GM23248 (cell line): ENCODE measurements at regions not wholly inside any gene's neighbourhood (a gene's known extent, or its start where the extent isn't known, plus 50 kb on each side); places are given as distances from the start of the nearest gene placed in this dataset.

Source experiments
- DNase-seq: peaks from one replicate; pipeline ENCODE4 v3.0.0-alpha.2; 2015
- H2AFZ ChIP-seq: fragments of 200-600 bp; sonication (generic); 2 replicates; pipeline ENCODE4 v1.6.1; 2016; ENCODE audit warnings: antibody characterized with exemption
- H3F3A ChIP-seq: fragments of 200-600 bp; sonication (generic); 2 replicates; pipeline ENCODE4 v1.6.1; 2016; ENCODE audit warnings: mild to moderate bottlenecking, antibody characterized with exemption, mixed run types; ENCODE audit not compliant: insufficient read depth
- H3K27ac ChIP-seq: fragments of 200-600 bp; sonication (generic); 2 replicates; pipeline ENCODE4 v1.5.1; 2016; ENCODE audit warnings: mild to moderate bottlenecking
- H3K27me3 ChIP-seq: fragments of 200-600 bp; sonication (generic); replicated peaks from 2 replicates; pipeline ENCODE4 v1.6.1; 2016; ENCODE audit warnings: mild to moderate bottlenecking; ENCODE audit not compliant: insufficient read depth
- H3K36me3 ChIP-seq: fragments of 200-600 bp; sonication (generic); 2 replicates; pipeline ENCODE4 v1.6.1; 2016; ENCODE audit warnings: low read depth, mild to moderate bottlenecking
- H3K4me1 ChIP-seq: fragments of 200-600 bp; sonication (generic); 2 replicates; pipeline ENCODE4 v1.6.1; 2016; ENCODE audit warnings: mild to moderate bottlenecking; ENCODE audit not compliant: insufficient read depth
- H3K4me2 ChIP-seq: fragments of 200-600 bp; sonication (generic); one replicate; pipeline ENCODE4 v1.6.1; 2016; ENCODE audit warnings: mild to moderate bottlenecking; ENCODE audit not compliant: unreplicated experiment
- H3K4me3 ChIP-seq: fragments of 200-600 bp; sonication (generic); 2 replicates; pipeline ENCODE4 v1.5.1; 2016; ENCODE audit warnings: mild to moderate bottlenecking
- H3K79me2 ChIP-seq: fragments of 200-600 bp; sonication (generic); 2 replicates; pipeline ENCODE4 v1.6.1; 2016; ENCODE audit warnings: mild to moderate bottlenecking; ENCODE audit not compliant: insufficient read depth
- H3K9ac ChIP-seq: fragments of 200-600 bp; sonication (generic); 2 replicates; pipeline ENCODE4 v1.6.1; 2016; ENCODE audit warnings: mild to moderate bottlenecking
- H3K9me2 ChIP-seq: fragments of 200-600 bp; sonication (generic); 2 replicates; pipeline ENCODE4 v1.6.1; 2016; ENCODE audit warnings: mixed run types, mild to moderate bottlenecking, moderate library complexity; ENCODE audit not compliant: insufficient read depth
- H3K9me3 ChIP-seq: fragments of 200-600 bp; sonication (generic); one replicate; pipeline ENCODE4 v1.6.1; 2017; ENCODE audit warnings: low read depth
- H4K20me1 ChIP-seq: fragments of 200-600 bp; sonication (generic); 2 replicates; pipeline ENCODE4 v1.6.0; 2016; ENCODE audit not compliant: insufficient read depth
- EZH2 ChIP-seq: fragments of 200-600 bp; sonication (generic); IDR thresholded peaks from 2 replicates; pipeline ENCODE4 v1.6.1; 2018; ENCODE audit warnings: antibody characterized with exemption, mild to moderate bottlenecking; ENCODE audit not compliant: insufficient read depth, poor library complexity, severe bottlenecking
- EZH2phosphoT487 ChIP-seq: fragments of 200-600 bp; sonication (generic); IDR thresholded peaks from 2 replicates; pipeline ENCODE4 v1.6.1; 2018; ENCODE audit warnings: antibody characterized with exemption, moderate library complexity, mild to moderate bottlenecking, low read depth; ENCODE audit not compliant: insufficient read depth
- WGBS, 2 experiments: methylation state at CpG; one replicate each; pipeline ENCODE4 v1.1.6; 2015 to 2017; ENCODE audit warnings: low lambda C conversion rate in 2 of 2, low coverage in 1 of 2; ENCODE audit errors: missing lambda C conversion rate in 2 of 2; 5-methylcytosine and 5-hydroxymethylcytosine counted together
- in situ Hi-C: fragments of 300-500 bp; cut with MboI; formaldehyde crosslinking; loops from 2 replicates; pipeline ENCODE4 v1.15.0; 2020

DNA sequence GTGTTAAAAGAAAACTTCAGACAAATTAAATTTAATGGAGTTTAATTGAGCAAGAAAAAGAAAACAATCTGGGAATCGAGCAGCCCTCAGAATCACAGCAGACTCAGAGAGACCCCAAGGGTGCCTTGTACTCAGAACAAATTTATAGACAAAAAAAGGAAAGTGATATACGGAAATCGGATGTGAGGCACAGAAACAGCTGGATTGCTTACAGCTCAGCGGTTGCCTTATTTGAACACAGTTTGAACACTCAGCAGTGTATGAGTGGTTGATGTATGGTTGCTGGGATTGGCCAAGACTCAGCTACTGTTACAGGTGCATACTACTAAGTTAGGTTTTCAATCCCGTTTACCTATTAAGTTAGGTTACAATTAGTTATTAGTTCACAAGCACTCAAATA, 103.8 kb upstream of the LYZL1 start:
- Histone ChIP-seq H4K20me1 (no peaks in the 10 kb centered on the region), H3K4me3 (no peak overlapping the region), H3K9ac (no peak overlapping the region), H3F3A (no peaks in the 10 kb centered on the region), H3K27ac (no peak overlapping the region), H3K79me2 (no peaks in the 10 kb centered on the region), H3K27me3 (peaks cover 12% of the 10 kb centered on the region), H3K36me3 (no peaks in the 10 kb centered on the region), H3K4me1 (peaks cover 3% of the 10 kb centered on the region; the same call in 1 of the 2 replicates), H3K4me2 (no peak overlapping the region), H3K9me3 (no peaks in the 10 kb centered on the region), H3K9me2 (no peaks in the 10 kb centered on the region), H2AFZ (no peak overlapping the region)
- 29 to 50% methylated on average over 5 of the region's 5 CpGs for WGBS, 2 experiments
- TF ChIP-seq EZH2 (no peak), EZH2phosphoT487 (no peak)
- in situ Hi-C loops: no loop called here
- DNase-seq: no peak

DNA sequence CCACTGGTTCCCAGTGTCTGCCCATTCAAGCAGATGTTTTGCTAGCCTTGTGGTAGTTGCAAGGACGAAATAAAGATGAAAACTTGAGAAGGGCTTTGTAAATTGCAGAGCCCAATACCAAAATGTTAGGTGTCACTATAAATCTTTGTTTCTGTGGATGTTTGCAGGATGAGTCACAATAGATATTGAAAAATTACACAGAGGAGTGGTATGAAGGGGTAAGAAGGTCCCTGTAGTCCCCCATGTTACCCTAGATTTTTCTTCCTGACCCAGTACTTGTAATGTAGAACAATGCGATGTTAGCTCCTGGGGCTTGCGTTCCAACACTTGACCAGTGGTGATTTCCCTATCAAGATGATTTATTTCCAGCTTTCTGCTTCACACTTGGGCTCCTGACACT, 102.6 kb upstream of the LYZL1 start:
- Histone ChIP-seq H3K27ac (no peak overlapping the region), H3F3A (no peaks in the 10 kb centered on the region), H3K9me2 (no peaks in the 10 kb centered on the region), H3K9me3 (no peaks in the 10 kb centered on the region), H3K27me3 (peaks cover 10% of the 10 kb centered on the region; the same call in 1 of the 2 replicates), H4K20me1 (no peaks in the 10 kb centered on the region), H3K9ac (no peak overlapping the region), H3K36me3 (no peaks in the 10 kb centered on the region), H3K79me2 (no peaks in the 10 kb centered on the region), H3K4me2 (no peak overlapping the region), H3K4me1 (peaks cover 3% of the 10 kb centered on the region; the same call in 1 of the 2 replicates), H3K4me3 (no peak overlapping the region), H2AFZ (no peak overlapping the region)
- TF ChIP-seq EZH2phosphoT487 (no peak), EZH2 (no peak)
- in situ Hi-C loops: no loop called here
- 31 to 37% methylated on average over 3 of the region's 3 CpGs for WGBS, 2 experiments
- DNase-seq: no peak

DNA sequence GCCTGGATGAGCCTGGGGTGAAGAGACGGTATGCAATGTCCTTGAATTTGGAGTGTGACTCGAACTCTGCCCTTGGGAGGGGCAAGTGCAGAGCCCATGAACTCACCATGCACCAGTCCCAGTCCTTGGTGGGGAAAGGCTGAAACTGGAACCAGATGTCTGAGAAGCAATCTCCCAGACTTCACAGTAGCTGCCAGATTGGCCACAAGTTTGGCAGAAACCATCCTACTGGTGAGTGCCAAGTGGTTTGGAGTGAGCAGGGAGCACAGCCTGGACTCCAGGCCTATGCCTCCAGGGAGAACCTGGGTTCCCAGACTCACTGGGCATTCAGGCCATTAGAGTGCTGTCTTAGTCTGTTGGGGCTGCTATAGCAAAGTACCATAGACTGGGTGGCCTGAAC, 99.6 kb upstream of the LYZL1 start:
- peak; percentile 50 for DNase-seq

DNA sequence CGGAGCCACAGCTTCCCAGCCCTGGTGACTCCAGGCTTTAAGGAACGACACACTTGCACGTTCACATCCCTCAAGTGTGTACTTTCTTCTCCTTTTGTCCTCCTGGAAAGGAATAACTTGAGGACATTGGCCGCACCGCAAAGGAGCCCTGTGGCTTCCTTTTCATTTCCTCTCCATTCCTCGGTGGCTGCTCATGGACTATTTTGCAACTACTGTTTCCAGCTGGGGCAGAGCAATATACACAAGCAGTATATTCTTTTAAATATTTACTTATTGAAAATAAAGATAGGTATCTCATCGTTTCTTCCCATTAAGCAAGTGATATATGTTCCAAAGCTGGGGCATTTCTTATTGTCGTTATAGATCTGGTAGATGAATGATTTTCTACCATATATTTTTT, 97.2 kb upstream of the LYZL1 start:
- WGBS, 2 experiments: 44 to 54% methylated on average over 7 to 8 of the region's 8 CpGs
- Histone ChIP-seq H3K9me2 (no peaks in the 10 kb centered on the region), H3K27ac (no peak overlapping the region), H3K4me2 (no peak overlapping the region), H2AFZ (no peak overlapping the region), H3K9me3 (no peaks in the 10 kb centered on the region), H3K9ac (no peak overlapping the region), H3K27me3 (peaks cover 17% of the 10 kb centered on the region), H3K36me3 (no peaks in the 10 kb centered on the region), H3K4me3 (no peak overlapping the region), H4K20me1 (no peaks in the 10 kb centered on the region), H3K79me2 (no peaks in the 10 kb centered on the region), H3F3A (no peaks in the 10 kb centered on the region), H3K4me1 (no peaks in the 10 kb centered on the region)
- TF ChIP-seq EZH2phosphoT487: no peak
- no peak for TF ChIP-seq EZH2
- in situ Hi-C loops: no loop called here
- DNase-seq: peak; percentile 40

More for the DNA sequence above, 99.6 kb upstream of the LYZL1 start:
- H3F3A ChIP-seq: no peaks in the 10 kb centered on the region
- no peak overlapping the region for H3K4me2 ChIP-seq
- TF ChIP-seq EZH2 (no peak), EZH2phosphoT487 (no peak)
- in situ Hi-C loops: no loop called here
- WGBS, 2 experiments: 0% methylated on average over 2 of the region's 2 CpGs
- no peak overlapping the region for H2AFZ ChIP-seq
- no peak overlapping the region for H3K9ac ChIP-seq
- no peak overlapping the region for H3K4me3 ChIP-seq
- H3K9me3 ChIP-seq: no peaks in the 10 kb centered on the region
- peaks cover 16% of the 10 kb centered on the region for H3K27me3 ChIP-seq
- no peaks in the 10 kb centered on the region for H3K9me2 ChIP-seq
- H3K27ac ChIP-seq: no peak overlapping the region
- no peaks in the 10 kb centered on the region for H4K20me1 ChIP-seq
- no peaks in the 10 kb centered on the region for H3K4me1 ChIP-seq
- H3K79me2 ChIP-seq: no peaks in the 10 kb centered on the region
- H3K36me3 ChIP-seq: no peaks in the 10 kb centered on the region

DNA sequence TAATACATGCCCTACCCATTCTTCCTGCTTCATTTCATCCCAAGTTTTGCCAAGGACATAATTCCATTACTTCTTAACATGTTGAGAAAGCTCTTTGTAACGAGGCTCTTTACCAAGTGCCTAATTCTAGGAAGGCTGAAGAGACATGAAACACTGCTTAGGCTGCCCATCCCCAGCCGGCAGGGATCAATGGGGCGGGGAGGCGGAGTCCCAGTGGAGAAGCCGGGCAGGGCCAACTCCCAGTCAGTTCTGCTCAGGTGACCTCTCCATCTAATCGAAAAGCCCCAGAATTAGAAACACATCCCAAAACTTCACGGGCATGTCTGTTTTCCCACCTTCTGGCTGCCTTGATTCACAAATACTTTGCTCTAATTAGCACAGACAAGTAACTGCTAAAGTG, 89.5 kb upstream of the LYZL1 start:
- in situ Hi-C loops: no loop called here
- Histone ChIP-seq H3K4me3 (no peak overlapping the region), H3K27ac (no peak overlapping the region), H3K4me1 (no peaks in the 10 kb centered on the region), H3K4me2 (no peak overlapping the region), H3F3A (no peaks in the 10 kb centered on the region), H3K9ac (no peak overlapping the region), H3K9me3 (no peaks in the 10 kb centered on the region), H2AFZ (no peak overlapping the region), H3K9me2 (no peaks in the 10 kb centered on the region), H3K36me3 (no peaks in the 10 kb centered on the region), H4K20me1 (no peaks in the 10 kb centered on the region), H3K79me2 (no peaks in the 10 kb centered on the region), H3K27me3 (peaks cover 27% of the 10 kb centered on the region)
- TF ChIP-seq EZH2phosphoT487 (no peak), EZH2 (no peak)
- 19 to 21% methylated on average over 7 of the region's 7 CpGs for WGBS, 2 experiments
- no peak for DNase-seq
